ENCODE measurements at regions not wholly inside any gene's neighbourhood (a gene's known extent, or its start where the extent isn't known, plus 50 kb on each side); places are given as distances from the start of the nearest gene placed in this dataset.
"Not testable (repeated sequence)": the region's sequence is repeated elsewhere in the genome, so short reads cannot be mapped to it uniquely, and the experiment has no call there.

DNA sequence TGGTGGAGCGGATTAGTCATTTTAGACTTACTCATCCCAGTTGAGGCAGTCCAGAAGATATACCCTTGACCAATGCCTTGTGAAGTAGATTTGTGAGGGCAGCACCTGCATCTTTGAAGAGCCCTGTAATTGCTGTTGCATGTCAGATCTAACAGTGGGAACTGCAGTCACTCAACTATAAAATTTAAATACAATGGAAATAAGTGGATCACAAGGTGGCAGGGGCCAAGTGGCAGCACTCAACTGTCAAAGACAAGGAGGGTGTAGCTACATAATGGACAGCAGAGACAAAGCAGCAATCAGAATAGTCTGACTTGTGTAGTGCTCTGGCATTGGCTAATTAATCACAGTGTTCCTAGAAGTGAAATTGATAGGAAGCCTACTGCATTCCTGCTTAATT, 115.8 kb upstream of the RMP24 start:
- TF ChIP-seq, protein P1, sequence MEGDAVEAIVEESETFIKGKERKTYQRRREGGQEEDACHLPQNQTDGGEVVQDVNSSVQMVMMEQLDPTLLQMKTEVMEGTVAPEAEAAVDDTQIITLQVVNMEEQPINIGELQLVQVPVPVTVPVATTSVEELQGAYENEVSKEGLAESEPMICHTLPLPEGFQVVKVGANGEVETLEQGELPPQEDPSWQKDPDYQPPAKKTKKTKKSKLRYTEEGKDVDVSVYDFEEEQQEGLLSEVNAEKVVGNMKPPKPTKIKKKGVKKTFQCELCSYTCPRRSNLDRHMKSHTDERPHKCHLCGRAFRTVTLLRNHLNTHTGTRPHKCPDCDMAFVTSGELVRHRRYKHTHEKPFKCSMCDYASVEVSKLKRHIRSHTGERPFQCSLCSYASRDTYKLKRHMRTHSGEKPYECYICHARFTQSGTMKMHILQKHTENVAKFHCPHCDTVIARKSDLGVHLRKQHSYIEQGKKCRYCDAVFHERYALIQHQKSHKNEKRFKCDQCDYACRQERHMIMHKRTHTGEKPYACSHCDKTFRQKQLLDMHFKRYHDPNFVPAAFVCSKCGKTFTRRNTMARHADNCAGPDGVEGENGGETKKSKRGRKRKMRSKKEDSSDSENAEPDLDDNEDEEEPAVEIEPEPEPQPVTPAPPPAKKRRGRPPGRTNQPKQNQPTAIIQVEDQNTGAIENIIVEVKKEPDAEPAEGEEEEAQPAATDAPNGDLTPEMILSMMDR (IDR thresholded peaks at IDR 0.05): not testable (repeated sequence)
- TF ChIP-seq POLR2A (IDR thresholded peaks at IDR 0.05): not testable (repeated sequence)

Measured in transverse colon (tissue), 3 donors.